H1 (cell line): ENCODE measurements at regions not wholly inside any gene's neighbourhood (a gene's known extent, or its start where the extent isn't known, plus 50 kb on each side); places are given as distances from the start of the nearest gene placed in this dataset.
A peak's percentile ranks its signal among the peaks of the same experiment; 100 is the strongest.

Source experiments
- CTCF ChIA-PET: fragments of 300-600 bp; sonication (Branson Sonifier 250); formaldehyde crosslinking; loops from one replicate; lab custom pipeline; 2021; ENCODE audit not compliant: partially characterized antibody; lab: Charles Lee
- POLR2A ChIA-PET: fragments of 300-600 bp; sonication (Branson Sonifier 250); formaldehyde crosslinking; loops from one replicate; lab custom pipeline; 2021; ENCODE audit warnings: inconsistent platforms; ENCODE audit not compliant: partially characterized antibody; lab: Charles Lee
- DNase-seq, 2 experiments: peaks; one replicate each; pipeline versions ENCODE4 v3.0.0 to v3.0.0-alpha.2; 2010 to 2022; ENCODE audit warnings: low spot score in 2 of 2, low read depth in 1 of 2, mixed read lengths in 1 of 2
- FAIRE-seq: peaks from 2 replicates; lab custom pipeline; 2011; peaks lifted over from hg19 to GRCh38; lab: Jason Lieb, UNC
- H2AFZ ChIP-seq: 2 replicates; pipeline ENCODE4 v1.8.1; 2012; ENCODE audit warnings: low read length, inconsistent platforms
- H2AK5ac ChIP-seq: 2 replicates; pipeline ENCODE4 v1.6.1; 2013; ENCODE audit warnings: low read depth, low read length
- H2BK120ac ChIP-seq: replicated peaks from 2 replicates; pipeline ENCODE3; 2013; ENCODE audit warnings: low read depth, low read length, inconsistent platforms
- H2BK12ac ChIP-seq: 2 replicates; pipeline ENCODE4 v1.6.1; 2013; ENCODE audit warnings: low read depth, low read length
- H2BK15ac ChIP-seq: 2 replicates; pipeline ENCODE4 v1.6.1; 2013; ENCODE audit warnings: low read length
- H2BK20ac ChIP-seq: 2 replicates; pipeline ENCODE4 v1.6.1; 2013; ENCODE audit warnings: low read length
- H2BK5ac ChIP-seq: 2 replicates; pipeline ENCODE4 v1.6.1; 2013; ENCODE audit warnings: low read depth, low read length
- H3K14ac ChIP-seq: 2 replicates; pipeline ENCODE4 v1.6.1; 2013; ENCODE audit warnings: inconsistent platforms; ENCODE audit not compliant: insufficient read length
- H3K18ac ChIP-seq: 2 replicates; pipeline ENCODE4 v1.6.1; 2013; ENCODE audit warnings: low read length; ENCODE audit errors: extremely low read depth
- H3K23ac ChIP-seq: 2 replicates; pipeline ENCODE4 v1.6.1; 2013; ENCODE audit warnings: inconsistent platforms; ENCODE audit not compliant: insufficient read length
- H3K23me2 ChIP-seq: 2 replicates; pipeline ENCODE4 v1.6.1; 2013; ENCODE audit warnings: low read depth, low read length
- H3K27ac ChIP-seq: 2 replicates; pipeline ENCODE4 v1.6.1; 2011; ENCODE audit warnings: low read depth, low read length, inconsistent platforms
- H3K27me3 ChIP-seq, 4 experiments: replicated peaks in 1 of 4; 1 replicate in 1 of 4; 2 replicates in 3 of 4; pipeline versions ENCODE4 v1.6.1 to v1.8.1; 2011 to 2013; ENCODE audit warnings: low read length in 3 of 4, mild to moderate bottlenecking in 3 of 4, inconsistent platforms in 2 of 4, mixed read lengths in 2 of 4, moderate library complexity in 1 of 4; ENCODE audit not compliant: control insufficient read depth in 3 of 4, insufficient read depth in 3 of 4; ENCODE audit errors: extremely low read depth in 1 of 4
- H3K36me3 ChIP-seq, 4 experiments: 2 replicates each; pipeline versions ENCODE4 v1.6.1 to v1.8.1; 2011 to 2013; ENCODE audit warnings: mild to moderate bottlenecking in 4 of 4, low read length in 3 of 4, moderate library complexity in 2 of 4, control low read depth in 1 of 4, inconsistent platforms in 1 of 4; ENCODE audit not compliant: insufficient read depth in 4 of 4, control insufficient read depth in 2 of 4
- H3K4ac ChIP-seq: replicated peaks from 2 replicates; pipeline ENCODE3; 2013; ENCODE audit warnings: low read length, low read depth, mixed read lengths, inconsistent platforms; ENCODE audit not compliant: insufficient read length
- H3K4me1 ChIP-seq, 4 experiments: replicated peaks in 1 of 4; 1 replicate in 1 of 4; 2 replicates in 3 of 4; pipeline versions ENCODE4 v1.6.1 to v1.8.1; 2011 to 2013; ENCODE audit warnings: low read length in 3 of 4, inconsistent platforms in 2 of 4, mixed read lengths in 1 of 4; ENCODE audit not compliant: insufficient read depth in 4 of 4, control insufficient read depth in 3 of 4
- H3K4me2 ChIP-seq, 2 experiments: 2 replicates each; pipeline versions ENCODE4 v1.6.1 to v1.8.1; 2011 to 2013; ENCODE audit warnings: low read depth in 2 of 2, low read length in 2 of 2, control low read depth in 1 of 2, inconsistent platforms in 1 of 2, mild to moderate bottlenecking in 1 of 2; ENCODE audit not compliant: insufficient read depth in 1 of 2
- H3K4me3 ChIP-seq, 4 experiments: fragments of 200-600, 300-600 bp in 1 of 4; sonication (generic), shearing (Covaris generic), sonication (Bioruptor Twin) in 1 of 4; 2 replicates each; pipeline versions ENCODE4 v1.5.1 to v1.8.1; 2011 to 2016; ENCODE audit warnings: low read length in 4 of 4, low read depth in 3 of 4, control low read depth in 2 of 4, inconsistent platforms in 2 of 4, mild to moderate bottlenecking in 2 of 4, mixed read lengths in 1 of 4, moderate library complexity in 1 of 4; ENCODE audit not compliant: insufficient read depth in 2 of 4; ENCODE audit errors: extremely low read depth in 1 of 4
- H3K56ac ChIP-seq: replicated peaks from 2 replicates; pipeline ENCODE3; 2013; ENCODE audit warnings: low read depth, mild to moderate bottlenecking, mixed read lengths, low read length, inconsistent platforms; ENCODE audit not compliant: insufficient read length
- H3K79me1 ChIP-seq: 2 replicates; pipeline ENCODE4 v1.6.1; 2013; ENCODE audit warnings: low read depth, low read length, control low read depth
- H3K79me2 ChIP-seq, 2 experiments: 2 replicates each; pipeline versions ENCODE4 v1.6.1 to v1.8.1; 2012 to 2013; ENCODE audit warnings: low read length in 2 of 2, mild to moderate bottlenecking in 2 of 2, inconsistent platforms in 1 of 2; ENCODE audit not compliant: insufficient read depth in 2 of 2, control insufficient read depth in 1 of 2
- H3K9ac ChIP-seq, 4 experiments: replicated peaks in 1 of 4; 1 replicate in 1 of 4; 2 replicates in 3 of 4; pipeline versions ENCODE4 v1.6.1 to v1.8.1; 2011 to 2013; ENCODE audit warnings: low read depth in 3 of 4, low read length in 3 of 4, control low read depth in 2 of 4, mild to moderate bottlenecking in 2 of 4, moderate library complexity in 2 of 4, inconsistent platforms in 1 of 4; ENCODE audit errors: extremely low read depth in 1 of 4
- H3K9me3 ChIP-seq, 2 experiments: 2 replicates each; pipeline versions ENCODE4 v1.6.1 to v1.8.1; 2012 to 2013; ENCODE audit warnings: mild to moderate bottlenecking in 2 of 2, moderate library complexity in 2 of 2, control low read depth in 1 of 2, inconsistent platforms in 1 of 2, low read depth in 1 of 2, low read length in 1 of 2, mixed read lengths in 1 of 2; ENCODE audit not compliant: insufficient read depth in 2 of 2
- H4K20me1 ChIP-seq, 2 experiments: replicated peaks in 1 of 2; 2 replicates each; pipeline versions ENCODE3 to v1.8.1; 2011 to 2013; ENCODE audit warnings: inconsistent platforms in 2 of 2, low read length in 2 of 2, mild to moderate bottlenecking in 1 of 2; ENCODE audit not compliant: insufficient read depth in 2 of 2, control insufficient read depth in 1 of 2
- H4K5ac ChIP-seq: 2 replicates; pipeline ENCODE4 v1.6.1; 2013; ENCODE audit warnings: low read length, low read depth, mixed read lengths, inconsistent platforms; ENCODE audit not compliant: insufficient read length
- H4K8ac ChIP-seq: 2 replicates; pipeline ENCODE4 v1.8.0; 2013; ENCODE audit warnings: mild to moderate bottlenecking, moderate library complexity, low read length, inconsistent platforms; ENCODE audit not compliant: insufficient read depth; ENCODE audit errors: extremely low read depth
- H4K91ac ChIP-seq: replicated peaks from 2 replicates; pipeline ENCODE3; 2013; ENCODE audit warnings: low read length, mixed read lengths, inconsistent platforms; ENCODE audit not compliant: insufficient read length
- BACH1 ChIP-seq: IDR thresholded peaks from 2 replicates; pipeline ENCODE4 v1.6.1; 2012; ENCODE audit warnings: low read length, improper control_type of control experiment
- CHD1 ChIP-seq: IDR thresholded peaks from 2 replicates; pipeline ENCODE4 v1.6.1; 2012; ENCODE audit warnings: low read depth, low read length, improper control_type of control experiment
- CTBP2 ChIP-seq: IDR thresholded peaks from 2 replicates; pipeline ENCODE4 v1.7.0; 2011; ENCODE audit warnings: borderline replicate concordance, mild to moderate bottlenecking, moderate library complexity, mixed read lengths, low read length; ENCODE audit not compliant: insufficient read depth, insufficient read length
- FOSL1 ChIP-seq: IDR thresholded peaks from 2 replicates; pipeline ENCODE4 v1.6.1; 2011; ENCODE audit warnings: mild to moderate bottlenecking, low read depth, low read length, moderate library complexity; ENCODE audit not compliant: insufficient read depth
- MAX ChIP-seq: IDR thresholded peaks from 2 replicates; pipeline ENCODE4 v1.6.1; 2012; ENCODE audit warnings: inconsistent platforms
- PHF8 ChIP-seq: fragments of 200-600 bp; sonication (generic); conservative IDR thresholded peaks from 2 replicates; pipeline ENCODE4 v1.7.1; 2012; ENCODE audit warnings: low read depth, mild to moderate bottlenecking, inconsistent platforms, low read length, moderate library complexity
- RBBP5 ChIP-seq: IDR thresholded peaks from 2 replicates; pipeline ENCODE4 v1.7.1; 2012; ENCODE audit warnings: low read depth, mild to moderate bottlenecking, inconsistent platforms, low read length, moderate library complexity, borderline replicate concordance
- SIX5 ChIP-seq: IDR thresholded peaks from 2 replicates; pipeline ENCODE4 v1.6.1; 2011; ENCODE audit warnings: mild to moderate bottlenecking, low read depth, low read length
- SP1 ChIP-seq: IDR thresholded peaks from 2 replicates; pipeline ENCODE4 v1.6.1; 2011; ENCODE audit warnings: low read depth, low read length
- SP2 ChIP-seq: IDR thresholded peaks from 2 replicates; pipeline ENCODE4 v1.6.1; 2012; ENCODE audit warnings: mild to moderate bottlenecking, low read length, inconsistent platforms
- ZNF274 ChIP-seq: IDR thresholded peaks from 2 replicates; pipeline ENCODE4 v1.7.0; 2012; ENCODE audit warnings: low read length, borderline replicate concordance; ENCODE audit errors: extremely low read depth
- WGBS, 2 experiments: shearing (Covaris generic) in 1 of 2; methylation state at CpG; one replicate each; pipeline versions ENCODE4 v1.1.6 to v1.1.7; 2013 to 2015; ENCODE audit warnings: low lambda C conversion rate in 2 of 2, mixed read lengths in 2 of 2, inconsistent platforms in 1 of 2, low coverage in 1 of 2, missing lambda C conversion rate in 1 of 2; ENCODE audit not compliant: insufficient replicate concordance in 2 of 2, insufficient coverage in 1 of 2, insufficient read length in 1 of 2; ENCODE audit errors: extremely low coverage in 1 of 2, missing lambda C conversion rate in 1 of 2; 5-methylcytosine and 5-hydroxymethylcytosine counted together

GRCh38 chrX:39930786-39931528, 166.8 kb downstream of the BCOR start:
- ChIA-PET CTCF (interaction anchor here (0.6 kb wide), 1 partner anchor 21 kb away, joined by 3 read pairs; no protein-coding TSS in a partner anchor), POLR2A (no interaction called here)
- Histone ChIP-seq H2BK20ac (no peak overlapping the region), H3K79me1 (no peaks in the 10 kb centered on the region), H4K91ac (no peak overlapping the region), H3K4me2 (no peak overlapping the region), H3K4ac (no peak overlapping the region), H2AFZ (no peak overlapping the region), H3K36me3 (no peaks in the 10 kb centered on the region), H3K27me3 (no peaks in the 10 kb centered on the region), H3K9ac (no peak overlapping the region), H3K14ac (no peak overlapping the region), H2BK15ac (no peak overlapping the region), H3K4me1 (peaks cover 0 to 5% (median 2%) of the 10 kb centered on the region in 4 experiments; a peak in 4 of 7 replicates), H3K56ac (no peak overlapping the region), H2BK12ac (no peak overlapping the region), H4K8ac (no peak overlapping the region), H3K27ac (no peak overlapping the region), H4K5ac (no peak overlapping the region), H4K20me1 (no peaks in the 10 kb centered on the region), H3K79me2 (no peaks in the 10 kb centered on the region), H3K9me3 (no peaks in the 10 kb centered on the region), H3K23me2 (no peaks in the 10 kb centered on the region), H3K18ac (no peak overlapping the region), H3K4me3 (no peak overlapping the region), H2AK5ac (no peak overlapping the region), H2BK5ac (no peak overlapping the region), H2BK120ac (no peak overlapping the region), H3K23ac (no peak overlapping the region)
- no peak for DNase-seq
- TF ChIP-seq CTBP2 (no peak), ZNF274 (no peak), PHF8 (no peak), MAX (no peak), CHD1 (no peak), SP2 (no peak), SP1 (no peak), RBBP5 (no peak), SIX5 (no peak), FOSL1 (no peak), BACH1 (no peak)
- peak; percentile 58 for FAIRE-seq
- 91% methylated on average over 10 of the region's 14 CpGs; no CpG with 5 or more reads in 1 of the 2 experiments for WGBS, 2 experiments
